Aorta (tissue), 5 donors: ENCODE measurements at regions not wholly inside any gene's neighbourhood (a gene's known extent, or its start where the extent isn't known, plus 50 kb on each side); places are given as distances from the start of the nearest gene placed in this dataset.

Source experiments
- ATAC-seq: fragments of 200-7000 bp; cut with Tn5 transposase; one replicate; pipeline ENCODE4 v1.9.1; 2022; ENCODE audit warnings: moderate library complexity; ENCODE audit not compliant: low FRiP score
- DNase-seq, 2 donors: peaks; one replicate each; pipeline ENCODE4 v3.0.0-alpha.2; 2020
- H3K27ac ChIP-seq, 2 donors: one replicate each; pipeline ENCODE4 v1.5.1; 2013; ENCODE audit warnings: low read length in 2 of 2, mild to moderate bottlenecking in 2 of 2, moderate library complexity in 2 of 2, control low read depth in 1 of 2, inconsistent platforms in 1 of 2, low read depth in 1 of 2
- H3K27me3 ChIP-seq, 2 donors: one replicate each; pipeline ENCODE4 v1.6.1; 2013; ENCODE audit warnings: control low read depth in 1 of 2, low read length in 1 of 2, mild to moderate bottlenecking in 1 of 2, moderate library complexity in 1 of 2; ENCODE audit not compliant: insufficient read depth in 2 of 2, control insufficient read depth in 1 of 2
- H3K36me3 ChIP-seq, 2 donors: one replicate each; pipeline ENCODE4 v1.6.1; 2013; ENCODE audit warnings: control low read depth in 1 of 2, low read length in 1 of 2, mild to moderate bottlenecking in 1 of 2; ENCODE audit not compliant: insufficient read depth in 2 of 2, control insufficient read depth in 1 of 2
- H3K4me1 ChIP-seq, 2 donors: one replicate each; pipeline ENCODE4 v1.6.1; 2013; ENCODE audit warnings: low read length in 2 of 2, control low read depth in 1 of 2, mild to moderate bottlenecking in 1 of 2, moderate library complexity in 1 of 2; ENCODE audit not compliant: insufficient read depth in 2 of 2, control insufficient read depth in 1 of 2
- H3K4me3 ChIP-seq, 2 donors: one replicate each; pipeline ENCODE4 v1.5.1; 2013; ENCODE audit warnings: low read length in 2 of 2, control low read depth in 1 of 2, mild to moderate bottlenecking in 1 of 2
- H3K9me3 ChIP-seq: one replicate; pipeline ENCODE4 v1.6.1; 2013; ENCODE audit warnings: mild to moderate bottlenecking, low read length; ENCODE audit not compliant: control insufficient read depth
- WGBS, 2 donors: extraction: QIAGEN DNeasy Blood & Tissue Kit; methylation state at CpG; one replicate each; pipeline ENCODE4 v1.1.7; 2013; 5-methylcytosine and 5-hydroxymethylcytosine counted together
- intact Hi-C, 2 donors: fragments of 100-400 bp; cut with DNase I; formaldehyde crosslinking; loops; one replicate each; pipeline versions ENCODE4 v1.14.2 to v1.15.0; 2022
- donor health status: healthy with polysubstance abuse.
- donor health status: Bipolar disorder and iron deficiency.
- donor health status: DM: no; HTN: no; CAD: no.
- donor health status: DM: no; HTN: no; CAD: no.
- donor health status: DM: yes; HTN: yes; CAD: no.

GRCh38 chr20:50403565-50404418 is 106.4 kb upstream of the PTPN1 start:
- intact Hi-C loops: loop anchor here in 1 of 2 donors (5.0 kb wide), 1 partner anchor 54 kb away; no protein-coding TSS in a partner anchor
- DNase-seq (no peak), ATAC-seq (no peak)
- Histone ChIP-seq H3K27me3 (no peaks in the 10 kb centered on the region), H3K4me1 (peaks cover 0 to 3% of the 10 kb centered on the region in 2 donors), H3K27ac (peak overlapping the region; percentile 18 to 30), H3K4me3 (no peak overlapping the region), H3K36me3 (no peaks in the 10 kb centered on the region), H3K9me3 (no peaks in the 10 kb centered on the region)
- 20 to 22% methylated on average over 13 of the region's 13 CpGs for WGBS, 2 donors

- 93 to 96% methylated on average over 9 of the region's 9 CpGs for WGBS, 2 donors
- no peak for ATAC-seq
- intact Hi-C loops: loop anchor here in 1 of 2 donors (5.0 kb wide), 1 partner anchor 53 kb away; no protein-coding TSS in a partner anchor
- Histone ChIP-seq H3K9me3 (no peaks in the 10 kb centered on the region), H3K4me1 (peaks cover 0 to 3% of the 10 kb centered on the region in 2 donors), H3K27me3 (no peaks in the 10 kb centered on the region), H3K36me3 (no peaks in the 10 kb centered on the region), H3K27ac (peak overlapping the region in 1 of 2 donors; percentile 30), H3K4me3 (no peak overlapping the region)
- no peak for DNase-seq
Observed at GRCh38 chr20:50404419-50405234, 105.6 kb upstream of the PTPN1 start.

- Histone ChIP-seq H3K9me3 (no peaks in the 10 kb centered on the region), H3K4me3 (no peak overlapping the region), H3K27ac (no peak overlapping the region), H3K27me3 (no peaks in the 10 kb centered on the region), H3K4me1 (peaks cover 0 to 3% of the 10 kb centered on the region in 2 donors), H3K36me3 (no peaks in the 10 kb centered on the region)
- intact Hi-C loops: no loop called here
- ATAC-seq (peak; percentile 57), DNase-seq (no peak)
- WGBS, 2 donors: 53 to 59% methylated on average over 10 of the region's 10 CpGs
Observed at GRCh38 chr20:50405235-50405914, 104.8 kb upstream of the PTPN1 start.

GRCh38 chr20:50405915-50406609 is 104.1 kb upstream of the PTPN1 start:
- H3K27me3 ChIP-seq: no peaks in the 10 kb centered on the region
- no peak overlapping the region for H3K27ac ChIP-seq
- H3K36me3 ChIP-seq: no peaks in the 10 kb centered on the region
- no peaks in the 10 kb centered on the region for H3K9me3 ChIP-seq
- peaks cover 0 to 3% of the 10 kb centered on the region in 2 donors for H3K4me1 ChIP-seq
- ATAC-seq: no peak
- intact Hi-C loops: no loop called here
- H3K4me3 ChIP-seq: no peak overlapping the region
- no peak for DNase-seq
- WGBS, 2 donors: 71 to 72% methylated on average over 6 of the region's 6 CpGs

- Histone ChIP-seq H3K9me3 (no peaks in the 10 kb centered on the region), H3K27me3 (no peaks in the 10 kb centered on the region), H3K4me1 (peaks cover 0 to 3% of the 10 kb centered on the region in 2 donors), H3K27ac (no peak overlapping the region), H3K4me3 (no peak overlapping the region), H3K36me3 (no peaks in the 10 kb centered on the region)
- 94% methylated on average over 9 of the region's 9 CpGs for WGBS, 2 donors
- DNase-seq (no peak), ATAC-seq (no peak)
- intact Hi-C loops: no loop called here
Observed at GRCh38 chr20:50406610-50407136, 103.5 kb upstream of the PTPN1 start.

- no peaks in the 10 kb centered on the region for H3K36me3 ChIP-seq
- no peak for ATAC-seq
- H3K27me3 ChIP-seq: no peaks in the 10 kb centered on the region
- H3K4me3 ChIP-seq: no peak overlapping the region
- intact Hi-C loops: no loop called here
- no peak for DNase-seq
- peaks cover 0 to 3% of the 10 kb centered on the region in 2 donors for H3K4me1 ChIP-seq
- no peaks in the 10 kb centered on the region for H3K9me3 ChIP-seq
- no peak overlapping the region for H3K27ac ChIP-seq
- 87 to 89% methylated on average over 15 of the region's 15 CpGs for WGBS, 2 donors
Observed at GRCh38 chr20:50408526-50409364, 101.4 kb upstream of the PTPN1 start.

- Histone ChIP-seq H3K9me3 (no peaks in the 10 kb centered on the region), H3K27me3 (no peaks in the 10 kb centered on the region), H3K4me1 (no peaks in the 10 kb centered on the region), H3K4me3 (no peak overlapping the region), H3K27ac (no peak overlapping the region), H3K36me3 (no peaks in the 10 kb centered on the region)
- WGBS, 2 donors: 69 to 83% methylated on average over 3 of the region's 3 CpGs
- intact Hi-C loops: no loop called here
- ATAC-seq (peak; percentile 44), DNase-seq (no peak)
Observed at GRCh38 chr20:50409495-50409894, 100.7 kb upstream of the PTPN1 start.
